PC-9 (cell line): ENCODE measurements at regions not wholly inside any gene's neighbourhood (a gene's known extent, or its start where the extent isn't known, plus 50 kb on each side); places are given as distances from the start of the nearest gene placed in this dataset.

Source experiments
- BruUV-seq: library from RNA; stranded (reverse); fragments of 400-500 nt; replicated peaks from 2 replicates; lab custom pipeline; 2021; lab: Mats Ljungman, UMichigan
- CTCF ChIA-PET: fragments of 300-600 bp; sonication (Branson Sonifier 250); formaldehyde crosslinking; loops from one replicate; lab custom pipeline; 2022; ENCODE audit warnings: antibody characterized with exemption; lab: Charles Lee
- POLR2A ChIA-PET: fragments of 300-600 bp; sonication (Branson Sonifier 250); formaldehyde crosslinking; loops from one replicate; lab custom pipeline; 2022; ENCODE audit warnings: antibody characterized with exemption; ENCODE audit not compliant: unreplicated experiment; lab: Charles Lee
- DNase-seq, 2 experiments: peaks; one replicate each; pipeline versions ENCODE4 v3.0.0 to v3.0.0-alpha.2; 2015 to 2022; ENCODE audit warnings: mixed read lengths in 1 of 2
- H2AFZ ChIP-seq: fragments of 200-600 bp; sonication (generic); 2 replicates; pipeline ENCODE4 v1.8.1; 2017; ENCODE audit warnings: antibody characterized with exemption
- H3F3A ChIP-seq: fragments of 200-600 bp; sonication (generic); 2 replicates; pipeline ENCODE4 v1.8.1; 2017; ENCODE audit warnings: antibody characterized with exemption, mild to moderate bottlenecking, low read depth; ENCODE audit not compliant: insufficient read depth
- H3K27ac ChIP-seq: fragments of 200-600 bp; sonication (generic); 2 replicates; pipeline ENCODE4 v1.6.1; 2016; ENCODE audit warnings: mixed run types
- H3K27me3 ChIP-seq: fragments of 200-600 bp; sonication (generic); 2 replicates; pipeline ENCODE4 v1.6.1; 2016; ENCODE audit warnings: low read depth, mixed run types; ENCODE audit not compliant: insufficient read depth
- H3K36me3 ChIP-seq: fragments of 200-600 bp; sonication (generic); 2 replicates; pipeline ENCODE4 v1.6.1; 2016; ENCODE audit warnings: low read depth, mixed run types
- H3K4me1 ChIP-seq: fragments of 200-600 bp; sonication (generic); replicated peaks from 2 replicates; pipeline ENCODE4 v1.6.1; 2016; ENCODE audit warnings: mixed run types; ENCODE audit not compliant: insufficient read depth
- H3K4me2 ChIP-seq: fragments of 200-600 bp; sonication (generic); 2 replicates; pipeline ENCODE4 v1.6.1; 2017; ENCODE audit warnings: mixed run types
- H3K4me3 ChIP-seq: fragments of 200-600 bp; sonication (generic); 2 replicates; pipeline ENCODE4 v1.6.1; 2016; ENCODE audit warnings: mixed run types
- H3K79me2 ChIP-seq: fragments of 200-600 bp; sonication (generic); 2 replicates; pipeline ENCODE4 v1.6.1; 2017; ENCODE audit warnings: low read depth, mixed run types
- H3K9me2 ChIP-seq: fragments of 200-600 bp; sonication (generic); 2 replicates; pipeline ENCODE4 v1.8.1; 2017; ENCODE audit warnings: mild to moderate bottlenecking; ENCODE audit not compliant: insufficient read depth
- H3K9me3 ChIP-seq: fragments of 200-600 bp; sonication (generic); 2 replicates; pipeline ENCODE4 v1.8.1; 2016; ENCODE audit warnings: low read depth; ENCODE audit not compliant: insufficient read depth
- H4K20me1 ChIP-seq: fragments of 200-600 bp; sonication (generic); 2 replicates; pipeline ENCODE4 v1.8.1; 2017; ENCODE audit not compliant: insufficient read depth
- CTCF ChIP-seq: fragments of 200-600 bp; sonication (generic); conservative IDR thresholded peaks from 2 replicates; pipeline ENCODE4 v1.6.1; 2017; ENCODE audit warnings: mixed run types, antibody characterized with exemption, mild to moderate bottlenecking, moderate library complexity
- EZH2 ChIP-seq: fragments of 200-600 bp; sonication (generic); IDR thresholded peaks from 2 replicates; pipeline ENCODE4 v1.8.0; 2017; ENCODE audit warnings: antibody characterized with exemption, low read depth
- intact Hi-C: fragments of 100-400 bp; cut with micrococcal nuclease; formaldehyde crosslinking; loops from one replicate; pipeline ENCODE4 v1.10.0; 2022; ENCODE audit not compliant: unreplicated experiment

- Histone ChIP-seq H3K27ac (no peak overlapping the region), H4K20me1 (no peaks in the 10 kb centered on the region), H3K4me3 (no peak overlapping the region), H3K36me3 (no peaks in the 10 kb centered on the region), H3K4me2 (no peak overlapping the region), H3K9me2 (no peaks in the 10 kb centered on the region), H3K9me3 (no peaks in the 10 kb centered on the region), H3K79me2 (no peaks in the 10 kb centered on the region), H2AFZ (no peak overlapping the region), H3K27me3 (peaks cover 42% of the 10 kb centered on the region), H3K4me1 (no peaks in the 10 kb centered on the region), H3F3A (no peaks in the 10 kb centered on the region)
- DNase-seq = no peak
- TF ChIP-seq CTCF = no peak
- TF ChIP-seq EZH2 = no peak
- no TSS peak for BruUV-seq
- CTCF ChIA-PET = no interaction called here
- POLR2A ChIA-PET = no interaction called here
- intact Hi-C loops = no loop called here
Observed at GRCh38 chr11:45095691-45096010, 50.8 kb upstream of the PRDM11 start.

- POLR2A ChIA-PET = no interaction called here
Observed at GRCh38 chr11:45096636-45097035, 49.8 kb upstream of the PRDM11 start.

More at GRCh38 chr11:45096636-45097035, 49.8 kb upstream of the PRDM11 start:
- H3F3A ChIP-seq = no peaks in the 10 kb centered on the region
- no peaks in the 10 kb centered on the region for H3K36me3 ChIP-seq
- no peaks in the 10 kb centered on the region for H3K9me3 ChIP-seq
- H3K4me3 ChIP-seq = no peak overlapping the region
- no peak for TF ChIP-seq CTCF
- no peak for TF ChIP-seq EZH2
- BruUV-seq = no TSS peak
- peaks cover 47% of the 10 kb centered on the region for H3K27me3 ChIP-seq
- H2AFZ ChIP-seq = no peak overlapping the region
- H4K20me1 ChIP-seq = no peaks in the 10 kb centered on the region
- no peaks in the 10 kb centered on the region for H3K9me2 ChIP-seq
- no peaks in the 10 kb centered on the region for H3K79me2 ChIP-seq
- intact Hi-C loops = no loop called here
- H3K4me2 ChIP-seq = no peak overlapping the region
- H3K4me1 ChIP-seq = no peaks in the 10 kb centered on the region
- no peak overlapping the region for H3K27ac ChIP-seq
- CTCF ChIA-PET = interaction anchor here (0.6 kb wide), 1 partner anchor 165 kb away, joined by 3 read pairs; no protein-coding TSS in a partner anchor
- no peak for DNase-seq
